NCI-H187 treated with DMSO at 0.1 percent for 48 hours (cell line): ENCODE measurements at regions not wholly inside any gene's neighbourhood (a gene's known extent, or its start where the extent isn't known, plus 50 kb on each side); places are given as distances from the start of the nearest gene placed in this dataset.

Source experiments
- DNase-seq: peaks from one replicate; lab custom pipeline; 2025; lab: John Stamatoyannopoulos, UW

- DNase-seq = no peak
Measured at GRCh38 chr6:146886587-146887446, 288.0 kb downstream of the ADGB start.

- no peak for DNase-seq
Measured at GRCh38 chr6:146887447-146888077, 288.8 kb downstream of the ADGB start.

- DNase-seq = no peak
Measured at GRCh38 chr6:146889303-146889702, 290.5 kb downstream of the ADGB start.

- DNase-seq = no peak
Measured at GRCh38 chr6:146890172-146890571, 291.4 kb downstream of the ADGB start.

- no peak for DNase-seq
Measured at GRCh38 chr6:146890644-146891434, 292.1 kb downstream of the ADGB start.

GRCh38 chr6:146891615-146892265 lies 293.0 kb downstream of the ADGB start:
- DNase-seq = no peak

GRCh38 chr6:146892283-146892612 lies 293.5 kb downstream of the ADGB start:
- no peak for DNase-seq

- no peak for DNase-seq
Measured at GRCh38 chr6:146892613-146893401, 294.0 kb downstream of the ADGB start.

- no peak for DNase-seq
Measured at GRCh38 chr6:146893690-146894089, 294.9 kb downstream of the ADGB start.

GRCh38 chr6:146894624-146895023 lies 295.9 kb downstream of the ADGB start:
- no peak for DNase-seq

- no peak for DNase-seq
Measured at GRCh38 chr6:146895101-146895771, 296.5 kb downstream of the ADGB start.

- no peak for DNase-seq
Measured at GRCh38 chr6:146895772-146896061, 296.9 kb downstream of the ADGB start.

- no peak for DNase-seq
Measured at GRCh38 chr6:146896062-146896813, 297.5 kb downstream of the ADGB start.

- no peak for DNase-seq
Measured at GRCh38 chr6:146896960-146897701, 298.4 kb downstream of the ADGB start.

GRCh38 chr6:146898069-146898887 lies 299.5 kb downstream of the ADGB start:
- no peak for DNase-seq

- no peak for DNase-seq
Measured at GRCh38 chr6:146898888-146899227, 300.1 kb downstream of the ADGB start.

- DNase-seq = no peak
Measured at GRCh38 chr6:146901940-146902816, 302.0 kb upstream of the STXBP5 start.

- DNase-seq = no peak
Measured at GRCh38 chr6:146902846-146903245, 301.4 kb upstream of the STXBP5 start.
